Esophagus squamous epithelium (tissue), 4 donors: ENCODE measurements at regions not wholly inside any gene's neighbourhood (a gene's known extent, or its start where the extent isn't known, plus 50 kb on each side); places are given as distances from the start of the nearest gene placed in this dataset.

Experiments used
- POLR2A ChIP-seq, 4 donors: fragments of 450-650 bp; IDR thresholded peaks; one replicate each; pipeline ENCODE4 v1.6.1; 2017; ENCODE audit warnings: antibody characterized with exemption in 4 of 4, mild to moderate bottlenecking in 4 of 4, moderate library complexity in 3 of 4
- TF ChIP-seq, protein P1 (sequence below), 6 experiments: fragments of 450-650 bp in 4 of 6; fragments of 200-600 bp in 2 of 6; sonication (generic) in 2 of 6; IDR thresholded peaks; one replicate each; pipeline ENCODE4 v1.5.1; 2016 to 2019; ENCODE audit warnings: antibody characterized with exemption in 6 of 6, mild to moderate bottlenecking in 4 of 6, moderate library complexity in 4 of 6

DNA sequence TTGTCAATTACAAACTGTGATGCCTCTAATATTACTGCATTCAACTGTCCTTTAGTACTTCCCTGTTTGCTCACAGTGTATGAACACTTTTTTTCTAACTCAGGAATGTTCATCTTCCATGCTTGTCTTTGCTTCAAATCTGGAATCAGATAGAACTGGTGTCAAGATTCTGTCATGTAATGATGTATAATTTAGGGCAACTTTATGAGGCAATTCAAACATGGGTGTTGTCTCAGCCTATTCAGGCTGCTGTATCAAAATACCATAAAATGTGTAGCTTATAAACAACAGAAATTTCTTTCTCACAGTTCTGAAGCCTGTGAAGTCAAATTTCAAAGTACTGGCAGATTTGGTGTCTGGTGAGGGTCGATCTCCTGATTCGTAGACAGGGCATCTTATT lies 1012.9 kb downstream of the RAB28 start:
- TF ChIP-seq, protein P1, sequence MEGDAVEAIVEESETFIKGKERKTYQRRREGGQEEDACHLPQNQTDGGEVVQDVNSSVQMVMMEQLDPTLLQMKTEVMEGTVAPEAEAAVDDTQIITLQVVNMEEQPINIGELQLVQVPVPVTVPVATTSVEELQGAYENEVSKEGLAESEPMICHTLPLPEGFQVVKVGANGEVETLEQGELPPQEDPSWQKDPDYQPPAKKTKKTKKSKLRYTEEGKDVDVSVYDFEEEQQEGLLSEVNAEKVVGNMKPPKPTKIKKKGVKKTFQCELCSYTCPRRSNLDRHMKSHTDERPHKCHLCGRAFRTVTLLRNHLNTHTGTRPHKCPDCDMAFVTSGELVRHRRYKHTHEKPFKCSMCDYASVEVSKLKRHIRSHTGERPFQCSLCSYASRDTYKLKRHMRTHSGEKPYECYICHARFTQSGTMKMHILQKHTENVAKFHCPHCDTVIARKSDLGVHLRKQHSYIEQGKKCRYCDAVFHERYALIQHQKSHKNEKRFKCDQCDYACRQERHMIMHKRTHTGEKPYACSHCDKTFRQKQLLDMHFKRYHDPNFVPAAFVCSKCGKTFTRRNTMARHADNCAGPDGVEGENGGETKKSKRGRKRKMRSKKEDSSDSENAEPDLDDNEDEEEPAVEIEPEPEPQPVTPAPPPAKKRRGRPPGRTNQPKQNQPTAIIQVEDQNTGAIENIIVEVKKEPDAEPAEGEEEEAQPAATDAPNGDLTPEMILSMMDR (IDR thresholded peaks at IDR 0.05), result no peak
- no peak for TF ChIP-seq POLR2A (IDR thresholded peaks at IDR 0.05)
